ENCODE measurements at regions not wholly inside any gene's neighbourhood (a gene's known extent, or its start where the extent isn't known, plus 50 kb on each side); places are given as distances from the start of the nearest gene placed in this dataset.

DNA sequence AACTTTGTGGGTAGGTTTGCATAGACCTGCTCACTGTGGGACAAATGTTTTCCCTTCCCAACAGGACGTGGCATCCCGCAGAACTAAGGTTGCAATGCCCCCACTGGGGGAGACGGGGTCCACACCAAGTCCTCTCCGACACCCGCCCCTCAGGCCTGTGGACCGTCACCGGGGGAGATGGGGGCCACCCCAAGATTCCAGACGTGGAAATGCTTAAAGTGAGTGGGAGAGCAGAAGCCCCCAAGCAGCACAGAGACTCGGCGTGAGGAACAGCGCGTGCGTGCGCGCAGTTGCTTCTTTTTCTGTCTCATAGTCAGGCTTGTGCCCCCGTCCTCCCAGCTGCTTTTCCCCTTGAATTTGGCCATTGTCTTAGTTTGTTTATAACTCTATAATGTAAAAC lies 826.3 kb upstream of the SALL3 start:
- no peak for TF ChIP-seq POLR2A (IDR thresholded peaks at IDR 0.05)
- TF ChIP-seq, protein P1, sequence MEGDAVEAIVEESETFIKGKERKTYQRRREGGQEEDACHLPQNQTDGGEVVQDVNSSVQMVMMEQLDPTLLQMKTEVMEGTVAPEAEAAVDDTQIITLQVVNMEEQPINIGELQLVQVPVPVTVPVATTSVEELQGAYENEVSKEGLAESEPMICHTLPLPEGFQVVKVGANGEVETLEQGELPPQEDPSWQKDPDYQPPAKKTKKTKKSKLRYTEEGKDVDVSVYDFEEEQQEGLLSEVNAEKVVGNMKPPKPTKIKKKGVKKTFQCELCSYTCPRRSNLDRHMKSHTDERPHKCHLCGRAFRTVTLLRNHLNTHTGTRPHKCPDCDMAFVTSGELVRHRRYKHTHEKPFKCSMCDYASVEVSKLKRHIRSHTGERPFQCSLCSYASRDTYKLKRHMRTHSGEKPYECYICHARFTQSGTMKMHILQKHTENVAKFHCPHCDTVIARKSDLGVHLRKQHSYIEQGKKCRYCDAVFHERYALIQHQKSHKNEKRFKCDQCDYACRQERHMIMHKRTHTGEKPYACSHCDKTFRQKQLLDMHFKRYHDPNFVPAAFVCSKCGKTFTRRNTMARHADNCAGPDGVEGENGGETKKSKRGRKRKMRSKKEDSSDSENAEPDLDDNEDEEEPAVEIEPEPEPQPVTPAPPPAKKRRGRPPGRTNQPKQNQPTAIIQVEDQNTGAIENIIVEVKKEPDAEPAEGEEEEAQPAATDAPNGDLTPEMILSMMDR (IDR thresholded peaks at IDR 0.05) = no peak

Data from heart left ventricle (tissue), 13 donors.